GM12874 (cell line): ENCODE measurements at regions not wholly inside any gene's neighbourhood (a gene's known extent, or its start where the extent isn't known, plus 50 kb on each side); places are given as distances from the start of the nearest gene placed in this dataset.

Source experiments
- TF ChIP-seq, protein P1 (sequence below): IDR thresholded peaks from 2 replicates; pipeline ENCODE4 v1.5.1; 2011; ENCODE audit warnings: low read depth, mild to moderate bottlenecking, control low read depth, low read length, moderate library complexity; ENCODE audit not compliant: insufficient read depth

DNA sequence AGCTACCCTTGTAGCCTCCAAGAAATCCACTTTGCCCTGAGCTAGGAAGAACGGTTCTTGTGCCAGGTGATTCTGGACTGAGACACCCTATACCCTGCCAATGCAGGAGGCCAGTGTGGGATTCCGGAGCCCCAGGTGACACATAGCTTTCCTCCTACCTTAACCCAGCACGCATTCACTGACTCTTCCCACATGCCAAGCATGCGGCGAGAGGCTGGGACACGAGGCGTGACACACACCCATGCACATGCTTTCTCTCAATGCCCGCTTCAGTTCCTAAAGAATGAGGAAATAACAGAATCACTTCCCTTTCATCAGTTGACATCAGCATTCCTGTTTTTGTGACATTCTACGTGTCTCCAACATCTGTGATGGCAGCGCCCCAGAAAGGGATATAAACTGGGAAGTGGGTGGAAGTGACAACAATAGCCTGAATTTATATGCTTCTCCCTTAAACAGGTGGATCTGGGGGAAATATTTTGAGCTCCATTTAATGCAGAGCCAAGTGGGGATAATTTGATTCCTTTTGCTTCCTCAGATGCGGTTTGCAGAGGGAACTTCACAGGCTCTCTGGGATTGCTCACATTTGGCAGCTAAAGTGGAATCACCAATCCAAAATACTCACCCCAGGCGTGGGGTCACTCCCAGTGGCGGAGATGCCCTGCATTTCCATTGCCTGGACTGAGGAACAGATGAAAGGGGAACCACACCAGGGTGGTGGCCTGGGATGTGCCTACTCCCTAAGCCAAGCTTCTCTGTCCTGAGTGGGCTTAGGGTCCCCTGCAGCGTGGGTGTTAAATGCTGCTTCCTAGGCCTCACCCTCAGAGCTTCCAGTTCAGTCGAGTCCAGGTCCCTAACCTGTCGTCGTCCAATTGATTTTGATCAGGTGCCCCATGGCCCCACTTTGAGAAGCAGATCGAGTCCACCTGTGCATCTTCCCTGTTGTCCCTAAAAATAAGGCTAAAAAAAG, 445.1 kb downstream of the SIPA1L2 start:
- TF ChIP-seq, protein P1, sequence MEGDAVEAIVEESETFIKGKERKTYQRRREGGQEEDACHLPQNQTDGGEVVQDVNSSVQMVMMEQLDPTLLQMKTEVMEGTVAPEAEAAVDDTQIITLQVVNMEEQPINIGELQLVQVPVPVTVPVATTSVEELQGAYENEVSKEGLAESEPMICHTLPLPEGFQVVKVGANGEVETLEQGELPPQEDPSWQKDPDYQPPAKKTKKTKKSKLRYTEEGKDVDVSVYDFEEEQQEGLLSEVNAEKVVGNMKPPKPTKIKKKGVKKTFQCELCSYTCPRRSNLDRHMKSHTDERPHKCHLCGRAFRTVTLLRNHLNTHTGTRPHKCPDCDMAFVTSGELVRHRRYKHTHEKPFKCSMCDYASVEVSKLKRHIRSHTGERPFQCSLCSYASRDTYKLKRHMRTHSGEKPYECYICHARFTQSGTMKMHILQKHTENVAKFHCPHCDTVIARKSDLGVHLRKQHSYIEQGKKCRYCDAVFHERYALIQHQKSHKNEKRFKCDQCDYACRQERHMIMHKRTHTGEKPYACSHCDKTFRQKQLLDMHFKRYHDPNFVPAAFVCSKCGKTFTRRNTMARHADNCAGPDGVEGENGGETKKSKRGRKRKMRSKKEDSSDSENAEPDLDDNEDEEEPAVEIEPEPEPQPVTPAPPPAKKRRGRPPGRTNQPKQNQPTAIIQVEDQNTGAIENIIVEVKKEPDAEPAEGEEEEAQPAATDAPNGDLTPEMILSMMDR, result no peak

DNA sequence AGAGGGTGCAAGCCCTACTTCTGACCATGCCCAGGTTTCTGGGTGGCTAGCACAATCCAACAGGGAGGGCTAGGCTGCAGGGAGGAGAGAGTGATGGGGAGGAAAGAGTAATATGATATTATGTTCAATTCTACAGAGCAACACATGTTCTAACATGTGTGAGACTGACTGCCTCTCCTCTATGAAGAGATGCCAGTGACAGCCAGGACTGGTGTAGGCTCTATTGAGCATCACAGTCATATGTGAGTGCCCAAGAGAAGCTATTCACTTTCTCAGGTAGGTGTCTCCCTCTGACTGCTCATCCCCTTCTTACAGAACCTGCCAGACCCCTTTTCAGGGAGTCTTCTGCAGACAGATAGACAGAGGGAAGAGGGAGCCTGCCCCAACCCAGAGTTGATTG, 446.1 kb downstream of the SIPA1L2 start:
- TF ChIP-seq, protein P1, result no peak

DNA sequence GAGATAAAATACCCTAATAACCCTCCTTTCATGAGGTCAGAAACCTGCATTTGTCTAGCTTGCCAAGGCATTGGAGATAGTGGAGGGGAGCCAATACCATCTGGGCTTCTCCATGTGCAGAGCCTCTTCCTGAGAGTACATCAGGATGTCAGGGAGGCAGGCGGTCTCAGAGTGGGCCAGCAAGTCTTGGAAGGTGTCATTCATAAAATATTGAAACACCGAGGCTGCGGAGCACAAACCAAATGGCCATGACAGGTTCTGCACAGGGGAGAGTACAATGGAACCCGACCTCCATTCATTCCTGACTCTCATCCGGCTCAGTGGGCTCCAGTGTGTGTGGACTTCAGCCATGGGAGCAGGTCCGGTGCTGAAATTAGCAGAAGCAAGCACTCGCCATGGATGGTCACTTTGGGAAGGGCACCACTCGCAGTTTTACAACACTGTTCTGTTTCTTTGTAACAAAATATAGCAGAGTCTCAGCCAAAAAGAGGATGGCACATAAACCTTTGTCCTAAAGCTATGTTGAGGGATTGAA, 446.6 kb downstream of the SIPA1L2 start:
- TF ChIP-seq, protein P1, result no peak

DNA sequence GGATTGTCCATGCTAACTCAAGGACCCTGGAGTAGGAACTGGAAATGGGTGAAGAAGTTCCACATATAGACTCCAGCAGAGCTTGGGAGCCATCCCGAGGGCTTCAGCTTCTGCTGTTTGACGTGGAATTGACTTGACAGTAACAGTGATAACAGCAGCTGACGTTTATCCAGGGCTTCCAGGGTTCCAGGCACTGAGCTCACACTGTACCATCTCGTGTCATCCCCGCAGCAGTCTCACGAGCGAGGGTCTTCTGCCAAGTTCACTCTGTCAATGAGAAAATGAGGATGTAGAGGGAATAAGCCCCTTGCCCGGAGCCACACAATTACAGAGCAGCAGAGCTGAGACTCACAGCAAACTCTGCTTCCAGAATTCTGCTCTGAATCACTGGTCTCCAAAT, 447.7 kb downstream of the SIPA1L2 start:
- TF ChIP-seq, protein P1, result no peak

DNA sequence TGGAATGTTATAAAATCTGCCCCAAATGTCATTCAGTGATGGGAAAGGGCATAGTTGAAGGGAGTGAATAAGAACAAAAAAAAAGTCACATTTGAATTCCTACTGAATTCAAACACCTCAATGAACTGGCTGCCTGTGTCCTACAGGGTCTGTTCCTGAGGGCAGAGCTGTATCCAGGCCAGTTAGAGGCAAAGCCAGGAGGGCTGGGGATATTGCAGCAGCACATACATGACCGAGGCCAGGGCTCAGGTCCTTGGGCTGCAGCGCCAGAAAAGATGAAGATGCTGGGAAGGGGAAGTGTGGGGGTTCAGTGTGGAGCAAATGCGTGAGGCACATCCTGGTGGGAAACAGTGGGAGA, 449.2 kb downstream of the SIPA1L2 start:
- TF ChIP-seq, protein P1, result no peak

DNA sequence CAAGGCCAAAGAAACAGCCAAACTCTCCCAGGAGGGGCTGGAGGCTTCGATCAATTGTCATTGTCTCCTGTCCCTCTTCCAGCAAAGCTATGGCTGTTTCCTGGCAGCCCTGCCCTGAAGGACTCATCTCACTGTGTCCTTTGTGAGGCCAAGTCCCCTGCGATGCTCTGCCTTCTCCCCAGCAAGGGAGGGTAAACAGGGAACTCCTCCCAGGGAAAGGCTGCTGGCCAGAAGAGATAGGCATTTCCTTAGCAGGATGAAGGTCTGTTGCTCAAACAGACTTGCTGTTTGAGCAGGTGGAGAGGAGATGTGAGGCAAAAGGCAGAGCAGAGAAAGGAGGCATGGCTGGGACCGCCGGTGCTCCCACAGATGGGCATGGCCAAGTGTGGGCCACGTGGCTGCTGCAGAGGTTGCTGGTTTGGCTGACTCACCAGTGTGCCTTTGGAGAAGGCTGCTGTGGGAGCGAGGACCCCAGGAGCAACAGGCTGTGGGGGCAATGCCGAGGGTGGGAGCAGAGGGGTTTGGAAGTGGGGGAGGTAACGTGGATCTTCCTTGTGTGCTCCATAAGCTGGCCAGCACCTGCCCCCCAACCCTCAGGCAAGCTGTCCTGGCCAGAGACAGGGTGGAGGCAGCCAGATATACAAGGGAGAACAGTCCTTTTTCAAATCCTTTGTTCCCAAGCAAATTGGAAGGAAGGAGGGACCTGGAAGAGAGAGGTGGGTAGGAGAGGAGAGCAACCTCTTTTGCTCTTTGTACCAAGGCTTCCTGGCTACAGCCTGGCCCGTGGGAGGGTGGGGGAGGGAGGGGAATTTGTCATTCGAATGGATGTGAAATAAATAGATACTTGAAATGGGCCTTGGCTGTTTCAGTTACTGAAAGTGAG, 449.8 kb downstream of the SIPA1L2 start:
- TF ChIP-seq, protein P1, result no peak

DNA sequence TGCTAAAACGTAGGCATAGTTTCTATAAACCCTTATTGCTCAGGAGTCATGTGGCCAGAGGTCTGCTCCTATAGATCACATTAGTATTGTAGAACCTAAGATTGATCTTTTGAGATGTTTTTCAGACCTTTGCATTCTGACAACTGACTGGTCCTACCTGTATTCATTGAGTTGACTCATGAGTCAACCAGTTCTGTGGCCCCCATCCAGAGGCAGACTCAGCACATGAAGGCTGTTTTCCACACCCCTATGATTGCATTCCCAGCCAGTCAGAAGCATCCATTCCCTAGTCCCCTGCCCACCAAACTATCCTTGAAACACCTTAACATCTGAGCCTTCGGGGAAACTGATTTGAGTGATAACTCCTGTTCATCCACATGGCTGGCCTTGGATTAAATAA, 451.7 kb downstream of the SIPA1L2 start:
- TF ChIP-seq, protein P1, result no peak
